GM21390 (cell line): ENCODE measurements at regions not wholly inside any gene's neighbourhood (a gene's known extent, or its start where the extent isn't known, plus 50 kb on each side); places are given as distances from the start of the nearest gene placed in this dataset.

ENCODE experiments used
- ATAC-seq: cut with Tn5 transposase; IDR thresholded peaks from one replicate; pipeline ENCODE4 v1.9.1; 2021; ENCODE audit not compliant: unreplicated experiment

GRCh38 chr12:17810399-17810798 is 279.6 kb downstream of the RERGL start:
- ATAC-seq: no peak

GRCh38 chr12:17809206-17809605 is 280.8 kb downstream of the RERGL start:
- ATAC-seq: no peak

GRCh38 chr12:17802657-17803641 is 287.0 kb downstream of the RERGL start:
- no peak for ATAC-seq

GRCh38 chr12:17793854-17794253 is 296.1 kb downstream of the RERGL start:
- ATAC-seq: no peak

- ATAC-seq: no peak
Measured at GRCh38 chr12:17778242-17778641, 311.8 kb downstream of the RERGL start.

- ATAC-seq: no peak
Measured at GRCh38 chr12:17763366-17763765, 326.6 kb downstream of the RERGL start.

- ATAC-seq: no peak
Measured at GRCh38 chr12:17759982-17760381, 330.0 kb downstream of the RERGL start.
